Loucy (cell line): ENCODE measurements at regions not wholly inside any gene's neighbourhood (a gene's known extent, or its start where the extent isn't known, plus 50 kb on each side); places are given as distances from the start of the nearest gene placed in this dataset.

ENCODE experiments used
- H2AFZ ChIP-seq: fragments of 200-600 bp; sonication (generic); 2 replicates; pipeline ENCODE4 v1.6.0; 2016; ENCODE audit warnings: antibody characterized with exemption, mild to moderate bottlenecking, low read length, moderate library complexity
- H3F3A ChIP-seq: fragments of 200-600 bp; 2 replicates; pipeline ENCODE4 v1.6.0; 2016; ENCODE audit warnings: antibody characterized with exemption, low read depth, mild to moderate bottlenecking
- H3K27me3 ChIP-seq: fragments of 200-600 bp; sonication (generic); 2 replicates; pipeline ENCODE4 v1.6.1; 2014; ENCODE audit warnings: low read length, mild to moderate bottlenecking; ENCODE audit not compliant: insufficient read depth, poor library complexity, severe bottlenecking
- H3K36me3 ChIP-seq: fragments of 200-600 bp; sonication (generic); 2 replicates; pipeline ENCODE4 v1.6.1; 2016; ENCODE audit warnings: low read length; ENCODE audit not compliant: insufficient read depth
- H3K4me1 ChIP-seq: fragments of 200-600 bp; sonication (generic); 2 replicates; pipeline ENCODE4 v1.5.1; 2014; ENCODE audit warnings: low read length, mild to moderate bottlenecking; ENCODE audit not compliant: insufficient read depth, poor library complexity, severe bottlenecking
- H3K4me2 ChIP-seq: fragments of 200-600 bp; sonication (generic); 2 replicates; pipeline ENCODE4 v1.6.0; 2014; ENCODE audit warnings: antibody characterized with exemption, low read length, low read depth, mild to moderate bottlenecking; ENCODE audit not compliant: poor library complexity, severe bottlenecking
- H3K4me3 ChIP-seq: fragments of 200-600 bp; sonication (generic); 2 replicates; pipeline ENCODE4 v1.5.1; 2014; ENCODE audit warnings: low read length, mild to moderate bottlenecking, mixed read lengths; ENCODE audit not compliant: poor library complexity, severe bottlenecking
- H3K79me2 ChIP-seq: fragments of 200-600 bp; sonication (generic); 2 replicates; pipeline ENCODE4 v1.6.1; 2014; ENCODE audit warnings: low read length; ENCODE audit not compliant: insufficient read depth
- H3K9ac ChIP-seq: fragments of 200-600 bp; sonication (generic); 2 replicates; pipeline ENCODE4 v1.6.0; 2014; ENCODE audit warnings: mild to moderate bottlenecking, low read depth, low read length, moderate library complexity; ENCODE audit not compliant: poor library complexity, severe bottlenecking
- H3K9me2 ChIP-seq: fragments of 200-600 bp; sonication (generic); replicated peaks from 2 replicates; pipeline ENCODE4 v1.6.1; 2016; ENCODE audit warnings: low read depth, low read length, mixed read lengths
- H3K9me3 ChIP-seq: fragments of 200-600 bp; sonication (generic); 2 replicates; pipeline ENCODE4 v1.6.1; 2014; ENCODE audit warnings: mild to moderate bottlenecking, antibody characterized with exemption, low read length, low read depth; ENCODE audit not compliant: insufficient read depth
- H4K20me1 ChIP-seq: fragments of 200-600 bp; sonication (generic); 2 replicates; pipeline ENCODE4 v1.6.0; 2014; ENCODE audit warnings: antibody characterized with exemption, low read length, mild to moderate bottlenecking; ENCODE audit not compliant: insufficient read depth, poor library complexity, severe bottlenecking
- EZH2phosphoT487 ChIP-seq: fragments of 200-600 bp; IDR thresholded peaks from 2 replicates; pipeline ENCODE4 v1.6.1; 2018; ENCODE audit warnings: antibody characterized with exemption, mild to moderate bottlenecking, moderate library complexity, borderline replicate concordance
- TF ChIP-seq, protein P1 (sequence below): fragments of 200-600 bp; sonication (generic); conservative IDR thresholded peaks from 2 replicates; pipeline ENCODE4 v1.5.1; 2014; ENCODE audit warnings: mild to moderate bottlenecking, antibody characterized with exemption, low read length

- TF ChIP-seq, protein P1, sequence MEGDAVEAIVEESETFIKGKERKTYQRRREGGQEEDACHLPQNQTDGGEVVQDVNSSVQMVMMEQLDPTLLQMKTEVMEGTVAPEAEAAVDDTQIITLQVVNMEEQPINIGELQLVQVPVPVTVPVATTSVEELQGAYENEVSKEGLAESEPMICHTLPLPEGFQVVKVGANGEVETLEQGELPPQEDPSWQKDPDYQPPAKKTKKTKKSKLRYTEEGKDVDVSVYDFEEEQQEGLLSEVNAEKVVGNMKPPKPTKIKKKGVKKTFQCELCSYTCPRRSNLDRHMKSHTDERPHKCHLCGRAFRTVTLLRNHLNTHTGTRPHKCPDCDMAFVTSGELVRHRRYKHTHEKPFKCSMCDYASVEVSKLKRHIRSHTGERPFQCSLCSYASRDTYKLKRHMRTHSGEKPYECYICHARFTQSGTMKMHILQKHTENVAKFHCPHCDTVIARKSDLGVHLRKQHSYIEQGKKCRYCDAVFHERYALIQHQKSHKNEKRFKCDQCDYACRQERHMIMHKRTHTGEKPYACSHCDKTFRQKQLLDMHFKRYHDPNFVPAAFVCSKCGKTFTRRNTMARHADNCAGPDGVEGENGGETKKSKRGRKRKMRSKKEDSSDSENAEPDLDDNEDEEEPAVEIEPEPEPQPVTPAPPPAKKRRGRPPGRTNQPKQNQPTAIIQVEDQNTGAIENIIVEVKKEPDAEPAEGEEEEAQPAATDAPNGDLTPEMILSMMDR: no peak
- TF ChIP-seq EZH2phosphoT487: no peak
- Histone ChIP-seq H3K9me2 (no peaks in the 10 kb centered on the region), H3K9ac (no peak overlapping the region), H3K27me3 (no peaks in the 10 kb centered on the region), H3K4me1 (no peaks in the 10 kb centered on the region), H3K79me2 (no peaks in the 10 kb centered on the region), H3F3A (no peaks in the 10 kb centered on the region), H4K20me1 (no peaks in the 10 kb centered on the region), H3K4me2 (no peak overlapping the region), H3K4me3 (no peak overlapping the region), H3K36me3 (no peaks in the 10 kb centered on the region), H3K9me3 (no peaks in the 10 kb centered on the region), H2AFZ (no peak overlapping the region)
Observed at GRCh38 chr18:40569605-40570004, 1385.4 kb upstream of the PIK3C3 start.

- TF ChIP-seq, protein P1: no peak
- no peak for TF ChIP-seq EZH2phosphoT487
- Histone ChIP-seq H3F3A (no peaks in the 10 kb centered on the region), H3K36me3 (no peaks in the 10 kb centered on the region), H3K4me3 (no peak overlapping the region), H2AFZ (no peak overlapping the region), H4K20me1 (no peaks in the 10 kb centered on the region), H3K9me2 (no peaks in the 10 kb centered on the region), H3K79me2 (no peaks in the 10 kb centered on the region), H3K4me2 (no peak overlapping the region), H3K9ac (no peak overlapping the region), H3K9me3 (no peaks in the 10 kb centered on the region), H3K4me1 (no peaks in the 10 kb centered on the region), H3K27me3 (no peaks in the 10 kb centered on the region)
Observed at GRCh38 chr18:40566510-40566844, 1388.6 kb upstream of the PIK3C3 start.

DNA sequence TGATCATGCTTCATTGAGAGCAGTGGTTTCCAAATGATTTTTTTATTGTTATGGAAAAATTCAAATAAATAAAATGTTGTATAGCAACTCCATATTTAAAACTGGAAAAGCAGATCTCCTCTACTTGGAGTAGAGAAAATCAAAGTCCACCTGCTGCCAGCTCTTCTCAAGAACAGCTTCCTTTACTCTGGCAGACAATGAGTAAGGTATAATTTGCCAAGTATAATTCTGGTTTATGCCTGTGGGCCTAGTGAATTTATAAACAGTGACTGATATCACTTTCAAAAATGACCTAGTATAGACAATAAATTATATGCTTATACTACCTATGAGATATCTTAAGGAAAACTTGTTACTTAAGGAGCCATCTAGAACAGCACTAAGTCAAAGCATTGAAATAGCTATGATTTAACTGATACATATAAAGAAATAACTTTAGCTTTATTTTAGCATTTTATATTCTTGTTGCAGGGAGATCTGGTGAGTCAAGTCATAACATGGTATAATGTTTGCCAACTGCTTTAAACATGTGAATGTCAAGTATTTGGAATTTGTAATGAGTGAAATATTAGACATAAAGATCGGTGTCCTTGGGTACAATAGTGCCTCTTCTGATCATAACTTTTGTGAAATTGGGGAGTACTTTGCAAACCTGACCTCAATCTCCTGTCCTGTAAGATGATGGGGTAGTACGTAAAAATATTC lies 1389.1 kb upstream of the PIK3C3 start:
- H3F3A ChIP-seq: no peaks in the 10 kb centered on the region
- no peak overlapping the region for H3K4me2 ChIP-seq
- H3K79me2 ChIP-seq: no peaks in the 10 kb centered on the region
- H4K20me1 ChIP-seq: no peaks in the 10 kb centered on the region
- no peak overlapping the region for H3K4me3 ChIP-seq
- H3K9me3 ChIP-seq: no peaks in the 10 kb centered on the region
- TF ChIP-seq, protein P1: no peak
- TF ChIP-seq EZH2phosphoT487: no peak
- no peaks in the 10 kb centered on the region for H3K36me3 ChIP-seq
- H3K9me2 ChIP-seq: no peaks in the 10 kb centered on the region
- H3K9ac ChIP-seq: no peak overlapping the region
- H2AFZ ChIP-seq: no peak overlapping the region
- no peaks in the 10 kb centered on the region for H3K4me1 ChIP-seq
- no peaks in the 10 kb centered on the region for H3K27me3 ChIP-seq
